ELR (cell line): ENCODE measurements at regions not wholly inside any gene's neighbourhood (a gene's known extent, or its start where the extent isn't known, plus 50 kb on each side); places are given as distances from the start of the nearest gene placed in this dataset.
A peak's percentile ranks its signal among the peaks of the same experiment; 100 is the strongest.

Experiments used
- DNase-seq: peaks from one replicate; pipeline ENCODE4 v3.0.0-alpha.2; 2015; ENCODE audit warnings: low read depth

DNA sequence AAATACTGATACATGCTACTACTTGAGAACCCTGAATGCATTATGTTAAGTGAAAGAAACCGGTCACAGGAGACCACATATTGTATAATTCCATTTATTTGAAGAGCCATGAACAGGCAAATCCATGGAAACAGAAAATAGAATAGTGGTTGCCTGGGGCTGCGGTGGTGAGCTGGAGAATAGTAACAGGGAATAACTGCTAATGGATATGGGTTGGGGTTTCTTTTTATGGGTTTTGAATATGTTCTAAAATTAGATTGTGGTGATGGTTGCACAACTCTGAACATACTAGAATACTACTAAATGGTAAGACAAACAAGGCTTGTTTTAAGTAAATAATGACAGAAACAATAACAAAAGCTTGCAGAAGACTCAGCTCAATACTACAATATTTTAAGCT lies 293.0 kb downstream of the BTG1 start:
- DNase-seq = no peak

DNA sequence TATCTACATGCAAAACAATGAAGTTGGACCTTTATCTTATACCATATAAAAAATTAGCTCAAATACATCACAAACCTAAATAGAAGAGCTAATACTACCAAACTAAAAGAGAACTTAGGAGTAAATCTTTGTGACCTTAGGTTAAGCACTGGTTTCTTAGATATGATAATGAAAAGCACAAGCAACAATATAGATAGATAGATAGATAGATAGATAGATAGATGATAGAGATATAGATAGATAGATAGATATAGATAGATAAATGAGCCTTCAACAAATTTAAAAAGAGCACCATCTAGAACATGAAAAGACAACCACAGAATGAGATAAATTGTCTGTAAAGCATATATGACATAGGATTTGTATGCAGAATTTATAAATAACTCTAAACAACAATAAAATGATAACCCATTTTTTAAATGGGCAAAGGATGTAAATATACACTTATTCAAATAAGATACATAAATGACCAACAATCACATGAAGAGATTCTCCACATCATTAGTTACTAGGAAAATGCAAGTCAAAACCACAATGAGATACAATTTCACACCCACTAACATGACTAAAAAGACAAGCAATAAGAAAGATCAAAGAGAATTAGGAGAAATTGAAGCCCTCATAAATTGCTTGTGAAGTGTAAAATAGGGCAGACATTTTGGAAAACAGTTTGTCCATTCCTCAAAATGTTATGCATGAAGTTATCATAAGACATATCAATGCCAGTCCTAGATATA lies 293.7 kb downstream of the BTG1 start:
- DNase-seq = no peak

DNA sequence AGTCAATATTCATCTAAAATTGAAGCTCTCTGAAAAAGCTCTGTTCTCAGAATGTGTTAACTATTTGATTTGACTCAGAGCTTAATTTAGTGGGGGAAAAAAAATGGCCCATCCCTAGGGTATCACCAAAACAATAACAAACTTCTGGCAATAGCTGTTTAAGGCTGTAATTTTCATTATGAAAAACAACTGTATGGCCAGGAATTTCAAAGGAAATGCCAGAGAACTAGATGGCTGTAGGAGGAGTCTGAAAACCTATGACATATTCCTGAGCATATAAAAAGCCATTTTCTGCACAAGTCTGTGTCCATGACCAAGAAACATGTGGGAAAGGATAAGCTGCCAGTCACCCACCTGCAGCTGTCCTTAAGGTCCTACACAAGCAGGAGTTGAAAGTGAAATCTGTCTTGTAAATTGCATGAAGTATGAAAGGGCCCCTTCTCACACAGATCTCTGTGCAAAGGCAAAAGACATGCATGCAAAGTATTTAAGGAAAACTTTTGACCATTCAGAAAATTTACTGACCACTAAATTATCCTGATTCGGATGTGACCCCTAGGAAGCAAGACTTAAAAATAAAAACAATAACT lies 299.1 kb downstream of the BTG1 start:
- DNase-seq = no peak

DNA sequence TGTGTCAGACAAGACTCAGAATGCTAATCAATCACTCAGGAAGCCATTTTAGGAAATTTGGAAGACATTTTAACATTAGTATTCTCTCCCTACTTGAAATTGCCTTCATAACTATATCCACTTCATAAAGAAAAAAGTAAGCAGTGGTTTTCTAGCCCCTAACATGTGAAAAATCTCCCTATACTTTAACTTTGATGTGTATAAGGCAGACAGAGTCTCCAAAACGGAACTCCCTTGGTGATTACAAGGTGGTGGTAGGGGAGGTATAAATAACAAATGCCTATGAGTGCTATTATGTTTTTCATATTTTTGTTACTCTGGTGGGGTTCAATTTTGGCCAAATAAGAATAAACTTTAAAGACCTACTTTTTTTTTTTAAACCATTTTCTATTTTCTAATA lies 300.3 kb downstream of the BTG1 start:
- DNase-seq = no peak

DNA sequence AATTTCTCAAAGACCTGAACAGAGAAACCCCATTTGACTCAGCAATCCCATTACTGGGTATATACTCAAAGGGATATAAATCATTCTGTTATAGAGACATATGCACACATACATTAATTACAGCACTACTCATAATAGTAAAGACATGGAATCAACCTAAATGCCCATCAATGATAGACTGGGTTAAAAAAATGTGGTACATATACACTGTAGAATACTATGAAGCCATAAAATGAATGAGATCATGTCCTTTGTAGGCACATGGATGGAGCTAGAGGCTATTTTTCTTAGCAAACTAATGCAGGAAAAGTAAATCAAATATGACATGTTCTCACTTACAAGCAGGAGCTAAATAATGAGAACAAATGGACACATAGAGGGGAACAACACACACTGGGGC lies 303.8 kb downstream of the BTG1 start:
- no peak for DNase-seq

DNA sequence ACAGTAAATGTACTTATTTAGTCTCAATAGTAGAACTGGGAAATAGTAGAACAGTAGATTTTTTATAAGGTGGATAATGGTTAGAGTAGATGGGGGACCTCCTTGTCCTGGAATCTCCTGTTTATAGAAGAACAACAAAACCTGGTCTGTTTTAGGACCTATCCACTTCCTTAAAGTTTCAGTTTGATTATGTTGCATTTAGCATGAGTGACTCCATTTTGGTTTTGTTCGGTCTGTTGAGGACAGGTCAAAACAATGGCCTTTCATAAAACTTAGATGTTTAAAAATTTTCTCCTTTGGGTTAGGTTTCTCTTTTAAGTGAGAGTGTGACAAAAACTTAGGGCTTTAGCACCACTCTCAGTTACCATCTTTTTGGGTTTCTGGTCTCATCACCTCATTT lies 308.9 kb downstream of the BTG1 start:
- DNase-seq = no peak

DNA sequence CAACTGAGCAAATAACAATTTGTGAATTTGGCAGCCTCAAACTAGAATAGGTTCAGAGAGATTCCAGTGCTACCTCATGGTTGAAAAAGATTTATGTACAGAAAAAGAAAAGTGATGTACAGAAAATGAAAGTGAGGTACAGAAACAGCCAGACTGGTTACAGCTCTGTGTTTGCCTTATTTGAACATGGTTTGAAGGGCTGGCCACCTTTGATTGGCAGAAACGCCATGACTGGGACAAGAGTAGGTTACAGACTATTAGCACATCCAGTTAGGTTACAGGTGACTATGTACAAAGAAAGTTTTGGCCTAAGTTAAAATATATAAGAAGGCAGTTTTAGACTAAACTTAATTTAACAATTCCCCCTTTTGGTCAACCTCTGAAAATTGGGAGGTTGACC lies 309.4 kb downstream of the BTG1 start:
- no peak for DNase-seq

DNA sequence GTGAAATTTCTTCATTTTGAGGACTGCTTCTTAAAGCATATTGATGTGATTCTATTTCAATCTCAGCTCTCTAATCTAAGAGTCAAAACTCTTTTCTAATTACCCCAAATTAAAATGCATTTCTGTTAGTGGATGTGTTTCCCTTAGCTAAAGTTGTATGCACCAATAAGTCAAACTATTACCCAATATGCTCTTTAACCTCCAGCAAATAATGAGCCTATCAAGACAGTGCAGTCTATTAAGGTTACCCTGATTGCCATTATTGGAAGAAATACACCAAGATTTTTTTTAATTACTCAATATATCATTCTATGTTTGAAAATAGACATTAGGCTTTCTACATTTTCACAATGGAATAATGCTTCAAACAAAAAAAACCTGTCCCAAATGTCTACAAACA lies 310.0 kb downstream of the BTG1 start:
- DNase-seq = no peak

DNA sequence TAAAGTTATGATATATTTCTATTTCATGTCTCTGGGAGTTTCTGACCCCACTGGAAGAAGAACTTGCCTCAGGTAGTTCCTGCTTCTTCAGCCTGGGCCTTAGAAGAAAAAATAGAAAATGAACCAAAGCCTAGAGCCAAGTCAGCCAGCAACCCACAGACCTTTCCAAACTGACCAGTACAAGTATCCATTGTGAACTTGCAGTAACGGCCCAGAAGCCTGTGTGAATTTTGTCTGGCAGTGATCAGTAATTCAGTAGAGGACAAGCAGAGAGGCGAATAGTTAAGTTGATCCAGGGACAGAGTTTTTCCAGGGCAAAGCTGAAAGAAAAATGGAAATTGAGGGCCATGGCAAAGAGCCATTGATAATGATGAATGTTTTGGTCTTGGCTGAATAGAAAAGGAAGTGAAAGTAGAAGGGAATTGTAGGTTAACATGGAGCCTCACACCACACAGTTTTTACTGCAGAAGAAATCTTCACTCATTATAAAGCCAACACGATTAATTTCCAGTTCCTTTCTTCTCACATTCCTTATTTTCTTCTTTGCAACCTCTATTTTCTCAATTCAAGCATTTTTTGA lies 311.8 kb downstream of the BTG1 start:
- no peak for DNase-seq

DNA sequence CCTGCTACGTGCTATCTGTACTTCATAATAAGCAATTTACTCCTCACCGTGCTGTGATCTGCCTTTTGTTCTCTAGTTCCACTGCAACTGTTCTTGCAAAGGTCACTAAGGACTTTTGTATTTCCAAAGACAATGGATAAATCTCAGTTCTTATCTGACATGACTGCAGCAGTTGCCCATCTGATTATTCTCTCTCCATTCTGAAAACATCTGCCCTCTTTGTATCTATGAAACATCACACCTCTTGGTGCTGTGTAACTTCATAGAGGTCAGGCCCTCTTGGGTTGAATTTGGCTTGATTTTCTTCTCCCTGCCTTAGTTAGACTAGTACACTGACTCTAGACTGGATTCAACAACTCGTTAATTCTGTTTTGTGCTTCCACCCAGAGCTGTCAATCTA lies 319.6 kb downstream of the BTG1 start:
- DNase-seq = no peak

DNA sequence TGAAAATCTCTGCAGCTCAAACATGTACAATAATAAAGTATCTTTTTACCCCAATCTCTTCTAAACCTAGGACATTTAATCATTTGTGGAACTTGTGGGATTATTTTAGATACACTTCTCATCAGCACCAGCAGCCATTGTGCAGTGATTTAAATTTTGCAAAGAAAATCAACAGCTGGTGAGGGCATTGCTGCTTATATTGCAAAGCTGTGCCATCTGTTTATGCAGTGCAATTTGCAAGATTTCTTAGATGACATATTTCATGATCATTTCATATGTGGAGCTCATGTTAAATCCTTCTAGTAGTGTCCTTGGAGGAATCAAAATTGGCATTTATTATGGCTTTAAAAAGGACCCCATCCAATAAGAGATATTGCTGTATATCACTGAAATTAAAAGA lies 320.7 kb downstream of the BTG1 start:
- DNase-seq = no peak

DNA sequence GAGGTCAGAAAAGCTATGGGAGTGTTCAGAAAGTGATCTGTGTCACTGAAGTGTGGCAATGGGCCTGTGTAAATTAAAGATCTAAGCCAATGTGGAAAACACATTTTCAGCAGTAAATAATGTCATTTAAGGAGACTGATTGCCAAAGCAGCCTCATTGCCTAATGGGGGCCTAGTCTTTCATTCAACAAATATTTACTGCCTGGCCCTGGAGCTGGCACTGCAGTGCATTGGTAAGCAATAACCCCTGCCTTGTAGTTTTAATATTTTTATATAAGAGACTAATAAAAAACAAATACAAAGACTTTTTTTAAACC lies 326.6 kb downstream of the BTG1 start:
- DNase-seq = no peak

DNA sequence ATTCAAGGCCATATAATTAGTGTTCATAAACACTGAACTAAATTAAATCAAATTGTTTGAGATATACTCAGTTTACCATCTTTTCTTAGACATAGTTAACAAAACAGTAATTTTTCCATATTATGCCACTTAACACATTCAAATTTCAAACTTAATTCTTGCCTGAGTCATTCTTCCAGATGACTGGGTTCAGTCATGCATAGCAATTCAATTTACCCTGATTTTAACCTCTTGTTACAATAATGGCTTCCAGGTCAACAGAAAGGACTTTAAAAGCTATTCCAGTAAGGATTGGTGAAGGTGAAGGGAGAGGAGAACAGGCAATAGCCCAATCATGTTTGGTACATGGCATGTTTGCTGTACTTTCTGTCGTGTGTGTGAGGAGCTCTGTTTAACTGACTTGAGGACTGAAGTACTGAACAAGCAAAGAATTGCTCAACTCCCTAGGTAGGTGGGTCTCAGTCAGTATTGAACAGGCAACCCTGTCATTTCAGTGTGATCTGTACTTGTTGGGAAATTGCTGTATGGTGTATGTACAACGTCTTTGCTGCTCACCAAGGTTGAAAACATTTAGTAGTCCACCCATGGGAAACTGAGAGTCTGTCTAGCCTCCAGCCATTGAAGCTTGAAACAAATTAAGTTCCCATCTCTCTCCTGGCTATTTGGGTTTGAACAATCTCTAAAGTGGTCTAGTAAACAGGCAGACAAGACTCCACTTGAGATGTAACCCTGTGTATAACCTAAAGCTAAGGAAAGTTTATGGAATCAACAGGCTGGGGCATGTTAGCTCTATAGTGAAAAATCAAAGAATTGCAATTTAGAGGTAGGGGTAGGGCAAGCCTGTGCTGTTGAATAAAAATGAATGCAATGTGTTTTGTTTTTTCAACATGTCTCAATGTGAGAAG lies 327.2 kb downstream of the BTG1 start:
- no peak for DNase-seq

DNA sequence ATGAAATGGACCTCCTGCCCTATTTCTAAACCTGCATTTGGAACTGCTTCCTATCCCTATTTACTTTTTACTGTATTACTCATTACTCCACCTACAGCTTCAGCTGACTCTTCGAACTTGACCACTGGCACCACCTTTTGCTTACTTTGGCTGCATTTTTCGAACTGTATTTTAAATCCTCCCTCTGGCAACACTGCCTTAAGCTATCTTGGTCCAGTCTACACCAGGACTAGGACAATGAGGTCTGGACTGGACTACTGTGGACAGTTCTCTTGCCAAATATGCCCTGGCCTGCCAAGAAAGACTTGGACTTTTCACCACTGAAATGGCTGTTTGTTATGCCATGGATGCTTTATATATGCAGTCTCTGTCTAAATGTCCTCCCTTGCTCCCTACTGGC lies 328.1 kb downstream of the BTG1 start:
- DNase-seq = no peak

DNA sequence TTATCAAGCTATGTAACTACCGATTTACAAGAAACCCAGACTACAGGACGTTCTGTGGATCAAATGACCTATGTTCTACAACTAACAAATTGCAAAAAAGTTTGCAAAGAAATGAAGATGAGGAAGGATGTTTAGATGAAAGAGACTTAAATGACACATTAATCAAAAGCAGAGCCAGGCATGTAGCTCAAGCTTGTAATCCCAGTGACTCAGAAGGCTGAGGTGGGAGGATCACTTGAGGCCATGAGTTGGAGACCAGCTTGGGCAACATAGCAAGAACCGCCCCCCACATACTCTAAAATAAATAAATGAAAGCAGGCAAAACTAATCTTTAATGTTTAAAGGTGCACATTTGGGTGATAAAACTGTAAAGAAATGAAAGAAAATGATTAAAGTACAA lies 331.9 kb downstream of the BTG1 start:
- peak; percentile 30 for DNase-seq

DNA sequence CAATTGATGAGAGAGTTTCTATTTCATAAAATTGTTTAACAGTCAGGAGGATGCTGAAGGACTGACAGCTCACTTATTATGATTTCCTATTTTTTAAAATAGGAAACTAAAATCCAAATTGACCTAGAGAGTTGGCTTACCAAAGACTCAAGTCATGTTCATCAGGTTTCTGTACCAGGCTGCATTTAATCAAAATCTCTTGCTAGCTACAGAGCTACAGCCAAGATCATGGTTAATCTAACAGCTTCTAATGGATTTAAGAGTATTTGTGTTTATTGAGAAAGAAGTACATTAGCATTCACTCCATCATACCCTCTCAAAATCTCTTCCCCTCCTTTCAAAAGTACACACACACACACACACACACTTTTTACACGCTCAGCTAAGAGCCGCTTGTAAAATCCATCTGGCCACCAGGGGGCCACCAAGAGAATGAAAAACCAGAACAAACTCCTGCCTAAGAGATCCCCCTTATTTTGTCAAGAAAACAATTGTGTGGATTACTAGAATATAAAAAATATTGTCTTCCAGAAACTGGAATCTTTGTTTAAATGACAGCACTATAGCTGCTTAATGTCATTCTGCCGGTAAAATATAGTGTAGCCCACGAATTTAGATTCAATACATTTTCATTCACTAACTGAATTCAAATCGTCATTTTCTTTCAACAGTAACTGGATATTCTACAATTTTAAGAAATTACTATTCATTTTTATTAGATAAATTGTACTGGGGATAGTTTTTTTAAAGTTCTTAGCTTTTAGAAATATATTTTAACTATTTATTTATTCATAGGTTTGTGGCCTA lies 334.0 kb downstream of the BTG1 start:
- peak; percentile 64 for DNase-seq

DNA sequence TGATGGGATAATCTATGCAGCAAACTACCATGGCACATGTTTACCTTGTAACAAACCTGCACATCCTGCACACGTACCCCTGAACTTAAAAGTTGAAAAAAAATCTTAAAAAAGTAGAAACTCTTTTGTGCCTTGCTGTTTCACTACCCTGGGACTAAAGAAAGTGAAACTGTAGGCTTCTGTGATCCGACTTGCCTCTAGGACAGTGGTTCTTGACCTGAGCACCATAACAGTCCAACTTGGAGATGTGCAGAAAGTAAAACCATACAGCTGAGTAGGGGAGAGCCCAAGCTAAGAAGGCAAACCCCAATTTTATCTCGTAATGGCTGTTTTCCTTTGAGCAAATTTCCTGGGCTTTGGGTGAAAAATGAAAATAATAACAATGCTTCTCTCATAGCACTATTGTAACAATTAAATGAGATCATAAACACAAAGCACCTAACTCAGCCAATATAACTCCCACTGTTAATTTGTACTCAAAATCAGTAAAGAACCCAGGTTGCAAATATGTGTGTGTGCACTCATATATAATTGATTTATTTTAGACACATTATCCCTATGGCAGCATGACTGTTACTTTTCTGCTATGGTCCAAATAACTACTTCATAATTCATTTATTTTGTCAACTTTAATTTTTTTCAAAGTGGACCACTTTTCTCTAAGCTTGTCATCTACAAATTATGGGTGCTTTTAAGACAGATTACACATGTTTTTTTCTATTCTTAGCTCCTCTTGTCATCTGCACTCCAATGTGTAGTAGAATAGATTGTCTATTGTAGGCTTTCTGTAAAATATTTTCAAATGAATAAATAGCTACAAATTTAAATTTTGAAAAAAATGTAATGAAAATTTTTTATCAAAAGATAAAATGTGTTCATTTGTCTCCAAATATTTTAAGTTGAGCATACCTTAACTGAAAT lies 334.9 kb downstream of the BTG1 start:
- DNase-seq = no peak

DNA sequence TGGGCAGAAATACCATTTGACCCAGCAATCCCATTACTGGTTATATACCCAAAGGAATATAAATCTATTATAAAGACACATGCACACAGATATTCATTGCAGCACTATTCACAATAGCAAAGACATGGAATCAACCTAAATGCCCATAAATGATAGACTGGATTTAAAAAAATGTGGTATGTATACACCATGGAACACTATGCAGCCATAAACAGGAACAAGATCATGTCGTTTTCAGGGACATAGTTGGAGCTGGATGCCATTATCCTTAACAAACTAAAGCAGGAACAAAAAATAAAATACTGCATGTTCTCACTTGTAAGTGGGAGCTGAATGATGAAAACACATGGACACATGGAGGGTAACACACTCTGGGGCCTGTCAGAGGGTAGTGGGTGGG lies 335.6 kb downstream of the BTG1 start:
- DNase-seq = no peak

DNA sequence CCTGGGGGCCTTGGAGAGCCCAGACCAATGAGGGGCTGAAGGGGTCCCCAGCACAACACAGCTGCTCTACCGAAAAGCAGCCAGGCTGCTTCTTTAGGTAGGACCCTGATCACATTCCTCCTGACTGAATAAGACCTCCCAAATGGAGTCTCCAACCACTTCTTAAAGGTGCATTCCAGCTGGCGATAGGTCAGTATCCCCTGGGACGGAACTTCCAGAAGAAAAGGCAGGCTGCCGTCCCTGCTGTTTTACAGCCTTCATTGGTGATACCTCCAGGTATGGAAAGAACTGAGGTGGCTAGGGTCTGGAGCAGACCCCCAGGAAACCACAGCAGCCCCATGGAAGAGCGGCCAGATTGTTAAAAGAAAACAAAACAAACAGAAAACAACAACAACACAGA lies 340.6 kb downstream of the BTG1 start:
- DNase-seq = no peak

DNA sequence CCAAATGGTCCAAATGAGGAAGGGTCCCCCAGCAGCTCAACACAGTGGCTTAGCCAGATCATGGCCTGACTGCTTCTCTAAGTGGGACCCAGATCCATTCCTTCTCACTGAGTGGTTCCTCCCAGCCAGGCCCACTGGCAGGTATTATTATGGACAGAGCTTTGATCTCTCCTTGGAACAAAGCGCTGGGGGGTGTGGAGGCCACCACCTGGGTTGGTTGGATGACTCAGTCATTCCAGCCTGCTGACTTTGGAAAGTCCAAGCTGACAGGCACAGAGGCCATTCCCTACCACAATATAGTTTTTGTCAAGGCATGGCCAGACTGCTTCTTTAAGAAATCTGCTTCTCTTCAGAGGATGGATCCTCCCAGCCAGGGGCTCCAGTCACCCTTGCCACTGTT lies 341.1 kb downstream of the BTG1 start:
- DNase-seq = peak; percentile 23

DNA sequence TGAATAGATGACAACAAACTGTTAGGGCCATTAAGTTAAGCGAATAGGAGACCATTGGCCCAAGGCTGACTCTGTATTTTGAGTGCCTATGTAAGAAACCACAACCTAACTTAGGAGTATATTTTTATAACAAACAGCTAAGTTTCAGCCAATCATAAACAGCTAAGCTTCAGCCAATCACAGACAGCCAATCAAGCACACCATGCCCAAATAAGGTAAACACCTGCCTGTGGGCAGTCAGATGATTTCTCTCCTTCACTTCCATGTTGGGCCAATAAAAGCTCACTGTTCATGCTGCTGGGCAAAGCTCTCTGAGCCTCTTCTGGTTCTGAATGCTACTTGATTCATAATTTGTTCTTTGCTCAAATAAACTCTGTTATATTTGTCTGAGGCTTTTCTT lies 344.6 kb downstream of the BTG1 start:
- DNase-seq = no peak
